Ectodermal cell (in vitro differentiated cells): ENCODE measurements at regions not wholly inside any gene's neighbourhood (a gene's known extent, or its start where the extent isn't known, plus 50 kb on each side); places are given as distances from the start of the nearest gene placed in this dataset.

Experiments
- H3K27ac ChIP-seq: 2 replicates; pipeline ENCODE4 v1.7.0; 2013; ENCODE audit warnings: mild to moderate bottlenecking, low read depth, low read length; ENCODE audit not compliant: insufficient read depth, poor library complexity, severe bottlenecking
- H3K27me3 ChIP-seq: 2 replicates; pipeline ENCODE4 v1.7.0; 2013; ENCODE audit warnings: mild to moderate bottlenecking, low read length; ENCODE audit not compliant: insufficient read depth, control insufficient read depth, poor library complexity, severe bottlenecking
- H3K36me3 ChIP-seq: one replicate; pipeline ENCODE4 v1.7.0; 2013; ENCODE audit warnings: low read length; ENCODE audit not compliant: control insufficient read depth, insufficient read depth
- H3K4me1 ChIP-seq: one replicate; pipeline ENCODE4 v1.7.0; 2013; ENCODE audit warnings: low read length; ENCODE audit not compliant: control insufficient read depth, insufficient read depth
- H3K4me3 ChIP-seq: 2 replicates; pipeline ENCODE4 v1.7.0; 2013; ENCODE audit warnings: low read depth, low read length, control low read depth; ENCODE audit not compliant: insufficient read depth
- H3K9me3 ChIP-seq: 2 replicates; pipeline ENCODE4 v1.7.0; 2013; ENCODE audit warnings: mild to moderate bottlenecking, low read length, moderate library complexity; ENCODE audit not compliant: control insufficient read depth
- WGBS, 2 experiments: methylation state at CpG; one replicate each; pipeline ENCODE4 v1.1.7; 2013; ENCODE audit warnings: missing lambda C conversion rate in 2 of 2; 5-methylcytosine and 5-hydroxymethylcytosine counted together

DNA sequence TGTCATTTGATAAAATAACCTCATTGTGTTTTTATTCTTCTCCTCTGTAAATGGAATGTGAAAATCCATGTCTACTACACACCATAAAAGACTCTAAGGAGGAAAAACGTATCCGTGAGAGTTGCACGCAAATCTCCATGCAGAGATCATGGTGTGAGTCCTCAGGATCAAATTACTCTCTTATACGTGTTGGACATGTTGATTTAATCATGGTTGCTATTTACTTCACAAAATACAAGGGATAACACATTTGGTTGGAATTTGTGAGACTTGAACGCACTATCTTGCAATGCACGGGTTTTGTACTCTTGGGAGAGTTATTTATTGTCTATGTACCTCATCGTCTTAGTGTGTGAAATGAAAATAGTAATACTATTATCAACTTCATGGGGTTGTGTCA, 128.0 kb upstream of the RASSF8 start:
- Histone ChIP-seq H3K4me3 (no peak overlapping the region), H3K27me3 (no peaks in the 10 kb centered on the region), H3K36me3 (no peaks in the 10 kb centered on the region), H3K4me1 (no peaks in the 10 kb centered on the region), H3K27ac (no peak overlapping the region), H3K9me3 (no peaks in the 10 kb centered on the region)
- WGBS, 2 experiments, result 83 to 93% methylated on average over 4 to 7 of the region's 7 CpGs

DNA sequence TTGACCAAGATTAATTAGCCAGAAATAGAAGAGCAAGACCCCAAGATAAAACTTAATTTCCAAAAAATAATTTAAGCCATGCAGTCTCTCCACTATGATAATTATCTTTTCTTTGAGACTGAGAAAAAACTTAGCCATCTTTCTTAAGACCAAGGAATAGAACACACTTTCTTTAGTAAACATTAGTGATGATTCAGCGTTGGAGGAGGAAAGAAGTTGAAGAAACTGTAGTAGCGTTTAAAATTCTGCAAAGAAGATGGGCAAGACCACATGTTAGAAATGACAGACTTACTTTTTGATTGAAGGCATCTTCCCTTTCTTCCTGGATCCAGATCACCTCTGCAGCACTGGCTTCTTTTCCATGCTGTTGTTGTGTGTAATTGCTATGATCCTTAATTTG, 124.8 kb upstream of the RASSF8 start:
- Histone ChIP-seq H3K4me3 (no peak overlapping the region), H3K9me3 (no peaks in the 10 kb centered on the region), H3K27ac (no peak overlapping the region), H3K27me3 (no peaks in the 10 kb centered on the region), H3K4me1 (no peaks in the 10 kb centered on the region), H3K36me3 (no peaks in the 10 kb centered on the region)
- 88 to 95% methylated on average over 2 of the region's 2 CpGs for WGBS, 2 experiments

- 100% methylated on average over 1 of the region's 1 CpG for WGBS, 2 experiments
- H3K4me1 ChIP-seq, result no peaks in the 10 kb centered on the region
These were observed 123.1 kb upstream of the RASSF8 start for GRCh38 chr12:25835385-25835784.

GRCh38 chr12:25838007-25838406, 120.5 kb upstream of the RASSF8 start:
- Histone ChIP-seq H3K36me3 (no peaks in the 10 kb centered on the region), H3K27me3 (no peaks in the 10 kb centered on the region), H3K9me3 (no peaks in the 10 kb centered on the region), H3K27ac (no peak overlapping the region), H3K4me3 (no peak overlapping the region), H3K4me1 (no peaks in the 10 kb centered on the region)
- 56 to 71% methylated on average over 2 to 3 of the region's 3 CpGs for WGBS, 2 experiments

More at GRCh38 chr12:25835385-25835784, 123.1 kb upstream of the RASSF8 start:
- no peak overlapping the region for H3K4me3 ChIP-seq
- H3K36me3 ChIP-seq, result no peaks in the 10 kb centered on the region
- H3K27me3 ChIP-seq, result no peaks in the 10 kb centered on the region
- H3K27ac ChIP-seq, result no peak overlapping the region
- no peaks in the 10 kb centered on the region for H3K9me3 ChIP-seq

GRCh38 chr12:25839470-25839869, 119.0 kb upstream of the RASSF8 start:
- no peaks in the 10 kb centered on the region for H3K36me3 ChIP-seq
- WGBS, 2 experiments, result 89 to 100% methylated on average over 2 of the region's 2 CpGs
- H3K27ac ChIP-seq, result no peak overlapping the region
- H3K4me3 ChIP-seq, result no peak overlapping the region
- H3K27me3 ChIP-seq, result no peaks in the 10 kb centered on the region
- H3K4me1 ChIP-seq, result no peaks in the 10 kb centered on the region
- H3K9me3 ChIP-seq, result no peaks in the 10 kb centered on the region

DNA sequence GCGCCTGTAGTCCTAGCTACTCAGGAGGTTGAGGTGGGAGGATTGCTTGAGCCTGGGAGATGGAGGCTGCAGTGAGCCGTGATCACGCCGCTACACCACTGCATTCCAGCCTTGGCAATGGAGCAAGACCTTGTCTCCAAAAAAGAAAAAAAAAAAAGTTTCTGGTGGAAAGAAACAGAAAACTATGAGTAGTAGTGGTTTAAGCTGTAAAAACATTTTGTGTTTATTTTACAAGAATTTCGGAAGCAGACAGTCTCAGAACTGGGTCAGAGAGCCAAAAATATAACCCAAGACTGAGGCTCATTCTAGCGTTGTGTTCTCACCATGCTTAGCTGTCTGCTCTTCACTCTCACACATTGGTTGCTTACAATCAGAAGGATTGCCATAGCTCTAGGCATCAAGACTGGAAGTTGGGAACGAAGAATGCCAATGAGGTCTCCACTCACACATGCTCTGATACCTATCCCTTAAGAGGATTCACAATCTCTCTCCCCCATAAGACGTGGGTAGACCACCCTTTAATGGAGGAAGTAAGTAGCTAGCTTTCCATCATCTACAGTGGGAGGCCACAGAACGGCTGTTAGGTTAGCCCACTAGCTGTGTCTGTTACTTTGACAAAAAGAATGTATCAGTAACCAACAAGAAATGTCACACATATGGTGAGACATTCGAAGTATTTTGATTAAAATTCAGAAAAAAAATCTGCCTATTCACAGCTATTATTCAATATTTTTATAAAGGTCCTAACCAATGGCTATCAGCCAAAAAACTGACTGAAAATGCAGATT, 117.6 kb upstream of the RASSF8 start:
- no peaks in the 10 kb centered on the region for H3K4me1 ChIP-seq
- WGBS, 2 experiments, result 94 to 95% methylated on average over 9 to 10 of the region's 10 CpGs
- no peaks in the 10 kb centered on the region for H3K9me3 ChIP-seq
- H3K27me3 ChIP-seq, result no peaks in the 10 kb centered on the region
- H3K4me3 ChIP-seq, result no peak overlapping the region
- no peak overlapping the region for H3K27ac ChIP-seq
- H3K36me3 ChIP-seq, result no peaks in the 10 kb centered on the region

GRCh38 chr12:25842254-25842653, 116.2 kb upstream of the RASSF8 start:
- Histone ChIP-seq H3K9me3 (no peaks in the 10 kb centered on the region), H3K4me3 (no peak overlapping the region), H3K4me1 (no peaks in the 10 kb centered on the region), H3K27ac (no peak overlapping the region), H3K36me3 (no peaks in the 10 kb centered on the region), H3K27me3 (no peaks in the 10 kb centered on the region)
- 92 to 93% methylated on average over 5 of the region's 5 CpGs for WGBS, 2 experiments

DNA sequence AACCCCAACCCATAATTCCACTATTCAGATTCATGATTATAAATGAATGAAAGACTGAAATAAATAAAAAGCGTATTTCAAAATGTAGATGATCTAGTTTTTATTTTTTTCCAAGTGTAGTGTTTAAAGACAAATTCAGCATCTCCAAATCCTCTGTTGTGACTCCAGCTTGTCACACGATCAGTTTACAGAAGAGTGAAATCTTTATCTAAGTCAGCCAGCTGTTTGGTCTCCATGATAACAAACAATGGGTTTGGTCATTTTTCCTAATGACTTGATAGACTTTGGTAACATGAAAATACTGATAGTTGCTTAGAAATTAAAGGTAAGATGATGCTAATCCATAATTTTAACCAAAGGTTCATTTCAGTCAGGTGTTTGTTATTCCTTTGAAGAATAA, 114.5 kb upstream of the RASSF8 start:
- H3K36me3 ChIP-seq, result no peaks in the 10 kb centered on the region
- H3K27me3 ChIP-seq, result no peaks in the 10 kb centered on the region
- no peak overlapping the region for H3K4me3 ChIP-seq
- H3K4me1 ChIP-seq, result no peaks in the 10 kb centered on the region
- 80 to 81% methylated on average over 2 of the region's 2 CpGs for WGBS, 2 experiments
- H3K9me3 ChIP-seq, result no peaks in the 10 kb centered on the region
- no peak overlapping the region for H3K27ac ChIP-seq

GRCh38 chr12:25845415-25845814, 113.1 kb upstream of the RASSF8 start:
- no peak overlapping the region for H3K4me3 ChIP-seq
- no peaks in the 10 kb centered on the region for H3K4me1 ChIP-seq
- no peaks in the 10 kb centered on the region for H3K9me3 ChIP-seq

GRCh38 chr12:25852792-25853191, 105.7 kb upstream of the RASSF8 start:
- Histone ChIP-seq H3K27me3 (no peaks in the 10 kb centered on the region), H3K27ac (no peak overlapping the region), H3K4me1 (no peaks in the 10 kb centered on the region), H3K36me3 (no peaks in the 10 kb centered on the region), H3K4me3 (no peak overlapping the region), H3K9me3 (no peaks in the 10 kb centered on the region)

More at GRCh38 chr12:25845415-25845814, 113.1 kb upstream of the RASSF8 start:
- no peaks in the 10 kb centered on the region for H3K27me3 ChIP-seq
- no peak overlapping the region for H3K27ac ChIP-seq
- 86 to 89% methylated on average over 1 of the region's 3 CpGs for WGBS, 2 experiments
- H3K36me3 ChIP-seq, result no peaks in the 10 kb centered on the region
